ENCODE measurements at regions not wholly inside any gene's neighbourhood (a gene's known extent, or its start where the extent isn't known, plus 50 kb on each side); places are given as distances from the start of the nearest gene placed in this dataset.

- CTCF ChIA-PET = no interaction called here
- no peaks in the 10 kb centered on the region for H3K27me3 ChIP-seq (replicated peaks; ENCODE audit: insufficient read depth, low read depth, low read length, poor library complexity)
These were observed 440.6 kb upstream of the MPDZ start for GRCh38 chr9:13719981-13720676.

DNA sequence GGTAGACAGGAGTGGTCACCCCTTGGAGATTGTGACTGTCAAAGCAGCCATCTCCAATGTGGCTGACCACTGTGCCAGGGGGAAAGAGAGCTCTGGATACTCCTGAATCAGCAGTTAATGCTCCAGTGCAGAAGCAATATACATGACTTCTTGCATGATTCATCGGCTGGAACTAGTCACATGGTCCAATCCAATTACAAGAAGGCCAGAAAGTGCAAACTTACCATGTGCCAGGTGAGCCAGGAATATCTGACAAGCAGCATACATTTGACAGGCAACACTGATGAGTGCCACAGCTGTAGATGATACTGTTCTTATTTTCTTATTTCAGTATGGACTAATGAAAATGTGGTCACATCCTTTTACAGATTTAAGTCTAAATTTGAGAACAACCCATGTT lies 440.0 kb upstream of the MPDZ start:
- H3K27ac ChIP-seq (ENCODE audit: low read depth, low read length, poor library complexity, severe bottlenecking) = no peak overlapping the region
- TF ChIP-seq, protein P1, sequence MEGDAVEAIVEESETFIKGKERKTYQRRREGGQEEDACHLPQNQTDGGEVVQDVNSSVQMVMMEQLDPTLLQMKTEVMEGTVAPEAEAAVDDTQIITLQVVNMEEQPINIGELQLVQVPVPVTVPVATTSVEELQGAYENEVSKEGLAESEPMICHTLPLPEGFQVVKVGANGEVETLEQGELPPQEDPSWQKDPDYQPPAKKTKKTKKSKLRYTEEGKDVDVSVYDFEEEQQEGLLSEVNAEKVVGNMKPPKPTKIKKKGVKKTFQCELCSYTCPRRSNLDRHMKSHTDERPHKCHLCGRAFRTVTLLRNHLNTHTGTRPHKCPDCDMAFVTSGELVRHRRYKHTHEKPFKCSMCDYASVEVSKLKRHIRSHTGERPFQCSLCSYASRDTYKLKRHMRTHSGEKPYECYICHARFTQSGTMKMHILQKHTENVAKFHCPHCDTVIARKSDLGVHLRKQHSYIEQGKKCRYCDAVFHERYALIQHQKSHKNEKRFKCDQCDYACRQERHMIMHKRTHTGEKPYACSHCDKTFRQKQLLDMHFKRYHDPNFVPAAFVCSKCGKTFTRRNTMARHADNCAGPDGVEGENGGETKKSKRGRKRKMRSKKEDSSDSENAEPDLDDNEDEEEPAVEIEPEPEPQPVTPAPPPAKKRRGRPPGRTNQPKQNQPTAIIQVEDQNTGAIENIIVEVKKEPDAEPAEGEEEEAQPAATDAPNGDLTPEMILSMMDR (conservative IDR thresholded peaks at IDR 0.05; ENCODE audit: low read depth, low read length) = no peak
- no peak for TF ChIP-seq EZH2 (IDR thresholded peaks at IDR 0.05; ENCODE audit: borderline replicate concordance, low read depth, low read length, poor library complexity, severe bottlenecking)
- H3K36me3 ChIP-seq (ENCODE audit: insufficient read depth, low read length, poor library complexity, severe bottlenecking) = no peaks in the 10 kb centered on the region
- intact Hi-C loops (cut with micrococcal nuclease; ENCODE audit: unreplicated experiment) = no loop called here
- no peaks in the 10 kb centered on the region for H3K9me3 ChIP-seq (ENCODE audit: low read depth, low read length, poor library complexity, severe bottlenecking)
- peaks cover 4% of the 10 kb centered on the region for H3K4me1 ChIP-seq (ENCODE audit: insufficient read depth, low read length, poor library complexity, severe bottlenecking)
- no TSS peak for BruUV-seq (replicated peaks)
- no peak overlapping the region for H3K4me3 ChIP-seq (ENCODE audit: low read depth, low read length, poor library complexity, severe bottlenecking)
- H3K27me3 ChIP-seq (replicated peaks; ENCODE audit: insufficient read depth, low read depth, low read length, poor library complexity) = no peaks in the 10 kb centered on the region
- ChIA-PET POLR2A (ENCODE audit: low non-redundant PET) (no interaction called here), CTCF (no interaction called here)
- DNase-seq (ENCODE audit: low spot score) = no peak

More at GRCh38 chr9:13719981-13720676, 440.6 kb upstream of the MPDZ start:
- H3K9me3 ChIP-seq (ENCODE audit: low read depth, low read length, poor library complexity, severe bottlenecking) = no peaks in the 10 kb centered on the region
- H3K4me1 ChIP-seq (ENCODE audit: insufficient read depth, low read length, poor library complexity, severe bottlenecking) = peaks cover 4% of the 10 kb centered on the region
- no peak overlapping the region for H3K4me3 ChIP-seq (ENCODE audit: low read depth, low read length, poor library complexity, severe bottlenecking)
- no TSS peak for BruUV-seq (replicated peaks)
- POLR2A ChIA-PET (ENCODE audit: low non-redundant PET) = no interaction called here
- no peak for DNase-seq (ENCODE audit: low spot score)
- intact Hi-C loops (cut with micrococcal nuclease; ENCODE audit: unreplicated experiment) = no loop called here
- H3K27ac ChIP-seq (ENCODE audit: low read depth, low read length, poor library complexity, severe bottlenecking) = no peak overlapping the region
- H3K36me3 ChIP-seq (ENCODE audit: insufficient read depth, low read length, poor library complexity, severe bottlenecking) = no peaks in the 10 kb centered on the region
- no peak for TF ChIP-seq EZH2 (IDR thresholded peaks at IDR 0.05; ENCODE audit: borderline replicate concordance, low read depth, low read length, poor library complexity, severe bottlenecking)
- TF ChIP-seq, protein P1 (conservative IDR thresholded peaks at IDR 0.05; ENCODE audit: low read depth, low read length) = no peak

- ChIA-PET CTCF (no interaction called here), POLR2A (ENCODE audit: low non-redundant PET) (no interaction called here)
- no TSS peak for BruUV-seq (replicated peaks)
- no peaks in the 10 kb centered on the region for H3K36me3 ChIP-seq (ENCODE audit: insufficient read depth, low read length, poor library complexity, severe bottlenecking)
- no peak for TF ChIP-seq EZH2 (IDR thresholded peaks at IDR 0.05; ENCODE audit: borderline replicate concordance, low read depth, low read length, poor library complexity, severe bottlenecking)
- TF ChIP-seq, protein P1 (conservative IDR thresholded peaks at IDR 0.05; ENCODE audit: low read depth, low read length) = no peak
- no peak overlapping the region for H3K4me3 ChIP-seq (ENCODE audit: low read depth, low read length, poor library complexity, severe bottlenecking)
- no peaks in the 10 kb centered on the region for H3K27me3 ChIP-seq (replicated peaks; ENCODE audit: insufficient read depth, low read depth, low read length, poor library complexity)
- H3K27ac ChIP-seq (ENCODE audit: low read depth, low read length, poor library complexity, severe bottlenecking) = no peak overlapping the region
- no peak for DNase-seq (ENCODE audit: low spot score)
- H3K4me1 ChIP-seq (ENCODE audit: insufficient read depth, low read length, poor library complexity, severe bottlenecking) = peaks cover 4% of the 10 kb centered on the region
- intact Hi-C loops (cut with micrococcal nuclease; ENCODE audit: unreplicated experiment) = no loop called here
- H3K9me3 ChIP-seq (ENCODE audit: low read depth, low read length, poor library complexity, severe bottlenecking) = no peaks in the 10 kb centered on the region
These were observed 439.0 kb upstream of the MPDZ start for GRCh38 chr9:13718539-13718938.

All from A673 (cell line).